Kidney epithelial cell (primary cell): ENCODE measurements at regions not wholly inside any gene's neighbourhood (a gene's known extent, or its start where the extent isn't known, plus 50 kb on each side); places are given as distances from the start of the nearest gene placed in this dataset.

Experiments used
- DNase-seq: peaks from one replicate; pipeline ENCODE4 v3.0.0-alpha.2; 2010; ENCODE audit warnings: low read depth
- H3K27me3 ChIP-seq: 2 replicates; pipeline ENCODE4 v1.6.0; 2011; ENCODE audit warnings: low read length; ENCODE audit not compliant: control insufficient read depth, insufficient read depth
- H3K36me3 ChIP-seq: 2 replicates; pipeline ENCODE4 v1.5.1; 2011; ENCODE audit warnings: low read length; ENCODE audit not compliant: control insufficient read depth, insufficient read depth
- H3K4me3 ChIP-seq: 2 replicates; pipeline ENCODE4 v1.5.1; 2011; ENCODE audit warnings: low read depth, mild to moderate bottlenecking, control low read depth, low read length
- TF ChIP-seq, protein P1 (sequence below): IDR thresholded peaks from 2 replicates; pipeline ENCODE4 v1.5.1; 2011; ENCODE audit warnings: mild to moderate bottlenecking, moderate library complexity, low read length, control low read depth, inconsistent platforms; ENCODE audit not compliant: insufficient read depth, poor library complexity, severe bottlenecking

DNA sequence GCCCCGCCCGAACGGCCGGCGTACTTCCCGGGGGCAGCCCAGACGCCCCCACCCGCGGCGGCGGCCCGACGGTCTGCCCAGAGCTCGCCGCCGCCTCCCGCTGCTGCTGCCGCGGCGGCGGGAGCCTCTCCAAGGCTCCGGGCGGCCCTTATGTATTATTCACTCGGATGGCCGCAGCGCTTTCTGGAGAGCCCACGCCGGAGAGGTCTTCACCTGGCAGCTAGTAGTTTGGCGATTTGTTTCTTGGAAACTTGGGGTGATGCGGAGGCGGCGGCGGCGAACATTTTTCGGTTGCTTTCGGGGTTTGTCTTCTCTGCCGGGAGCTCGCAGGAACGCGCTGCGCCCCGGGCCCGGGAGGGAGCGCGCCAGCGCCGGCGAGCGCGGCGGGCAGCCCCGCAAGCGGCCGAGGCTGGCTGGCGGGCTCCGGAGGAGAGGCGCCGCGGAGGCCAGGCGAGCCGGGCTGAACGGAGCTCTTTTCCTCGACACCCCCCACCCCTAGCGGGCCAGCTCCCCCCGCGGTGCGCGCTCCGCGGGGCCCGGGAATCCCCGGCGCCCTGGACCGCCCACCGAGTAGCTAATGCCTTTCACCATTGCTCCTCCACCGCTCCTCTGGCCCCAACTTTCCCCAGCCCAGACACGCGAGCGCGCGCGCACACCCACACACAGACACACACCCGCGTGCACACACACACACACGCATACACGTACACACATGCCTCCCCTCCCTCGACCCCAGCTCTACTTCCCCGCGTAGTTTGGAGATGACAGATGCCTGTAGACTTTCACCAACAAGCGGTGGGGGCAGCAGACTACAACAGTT, 113.5 kb downstream of the DHX15 start:
- Histone ChIP-seq H3K27me3 (peaks cover 9% of the 10 kb centered on the region), H3K4me3 (peak overlapping the region; percentile 60), H3K36me3 (no peaks in the 10 kb centered on the region)
- DNase-seq: no peak
- TF ChIP-seq, protein P1, sequence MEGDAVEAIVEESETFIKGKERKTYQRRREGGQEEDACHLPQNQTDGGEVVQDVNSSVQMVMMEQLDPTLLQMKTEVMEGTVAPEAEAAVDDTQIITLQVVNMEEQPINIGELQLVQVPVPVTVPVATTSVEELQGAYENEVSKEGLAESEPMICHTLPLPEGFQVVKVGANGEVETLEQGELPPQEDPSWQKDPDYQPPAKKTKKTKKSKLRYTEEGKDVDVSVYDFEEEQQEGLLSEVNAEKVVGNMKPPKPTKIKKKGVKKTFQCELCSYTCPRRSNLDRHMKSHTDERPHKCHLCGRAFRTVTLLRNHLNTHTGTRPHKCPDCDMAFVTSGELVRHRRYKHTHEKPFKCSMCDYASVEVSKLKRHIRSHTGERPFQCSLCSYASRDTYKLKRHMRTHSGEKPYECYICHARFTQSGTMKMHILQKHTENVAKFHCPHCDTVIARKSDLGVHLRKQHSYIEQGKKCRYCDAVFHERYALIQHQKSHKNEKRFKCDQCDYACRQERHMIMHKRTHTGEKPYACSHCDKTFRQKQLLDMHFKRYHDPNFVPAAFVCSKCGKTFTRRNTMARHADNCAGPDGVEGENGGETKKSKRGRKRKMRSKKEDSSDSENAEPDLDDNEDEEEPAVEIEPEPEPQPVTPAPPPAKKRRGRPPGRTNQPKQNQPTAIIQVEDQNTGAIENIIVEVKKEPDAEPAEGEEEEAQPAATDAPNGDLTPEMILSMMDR: peak; percentile 12

DNA sequence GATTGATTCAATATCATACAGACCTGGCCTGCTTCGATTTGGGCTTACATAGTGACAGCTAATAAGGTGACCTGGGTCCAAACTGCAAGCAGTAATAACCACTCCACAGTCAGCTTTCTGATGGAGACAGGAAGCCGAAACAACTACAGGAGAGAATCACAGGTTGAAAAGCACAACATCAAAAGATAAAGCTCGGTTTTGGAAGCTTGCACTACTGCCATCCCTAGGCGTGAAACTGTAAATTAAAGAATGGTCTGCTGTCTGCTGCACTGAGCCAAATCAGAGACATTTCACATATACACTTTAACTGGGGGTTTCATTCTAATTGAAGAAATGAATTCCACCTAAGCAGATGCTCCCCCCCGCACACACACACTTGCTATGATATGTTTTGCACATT, 116.3 kb downstream of the DHX15 start:
- no peaks in the 10 kb centered on the region for H3K36me3 ChIP-seq
- no peak for DNase-seq
- TF ChIP-seq, protein P1: no peak
- peaks cover 9% of the 10 kb centered on the region for H3K27me3 ChIP-seq
- H3K4me3 ChIP-seq: no peak overlapping the region

DNA sequence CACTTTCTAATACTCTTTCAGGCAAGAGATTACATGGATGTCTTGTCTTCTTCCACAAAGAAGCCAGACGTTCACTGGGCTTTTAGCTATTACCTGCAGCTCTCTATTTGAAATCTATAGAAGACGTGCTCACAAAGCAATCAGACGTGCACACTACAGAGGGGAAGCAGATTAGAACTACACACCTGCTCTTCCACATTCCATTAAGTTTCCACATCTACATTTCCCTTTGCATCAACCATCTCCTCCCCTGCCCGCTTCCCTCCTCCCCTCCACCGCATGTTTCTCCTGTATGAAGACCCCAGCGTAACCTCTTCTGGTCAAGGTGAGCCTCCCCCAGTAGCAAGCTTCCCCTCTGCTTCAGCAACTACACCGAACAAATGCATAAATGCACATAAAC, 119.8 kb downstream of the DHX15 start:
- TF ChIP-seq, protein P1: no peak
- Histone ChIP-seq H3K4me3 (no peak overlapping the region), H3K36me3 (no peaks in the 10 kb centered on the region), H3K27me3 (peaks cover 5% of the 10 kb centered on the region)
- DNase-seq: no peak

DNA sequence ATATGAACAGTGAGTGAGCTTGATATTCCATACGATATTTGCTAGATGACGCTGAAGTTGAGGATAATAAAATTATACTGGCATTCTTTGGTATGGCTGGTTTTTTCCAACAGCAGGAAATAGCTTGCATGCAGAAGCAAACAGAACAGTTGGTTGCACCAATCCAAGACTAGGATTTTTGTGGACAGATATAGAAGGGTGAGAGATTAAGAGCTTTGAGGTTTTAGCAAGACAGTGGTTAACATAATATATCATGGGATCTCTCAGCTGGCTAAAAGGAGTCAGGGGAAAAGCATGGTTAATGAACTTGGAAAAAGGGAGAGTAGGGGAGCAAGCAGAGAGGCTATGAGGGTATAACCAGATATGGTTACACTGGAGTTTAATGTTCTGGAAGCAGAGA, 127.9 kb downstream of the DHX15 start:
- no peaks in the 10 kb centered on the region for H3K27me3 ChIP-seq
- TF ChIP-seq, protein P1: no peak
- no peaks in the 10 kb centered on the region for H3K36me3 ChIP-seq
- no peak for DNase-seq
- H3K4me3 ChIP-seq: no peak overlapping the region

DNA sequence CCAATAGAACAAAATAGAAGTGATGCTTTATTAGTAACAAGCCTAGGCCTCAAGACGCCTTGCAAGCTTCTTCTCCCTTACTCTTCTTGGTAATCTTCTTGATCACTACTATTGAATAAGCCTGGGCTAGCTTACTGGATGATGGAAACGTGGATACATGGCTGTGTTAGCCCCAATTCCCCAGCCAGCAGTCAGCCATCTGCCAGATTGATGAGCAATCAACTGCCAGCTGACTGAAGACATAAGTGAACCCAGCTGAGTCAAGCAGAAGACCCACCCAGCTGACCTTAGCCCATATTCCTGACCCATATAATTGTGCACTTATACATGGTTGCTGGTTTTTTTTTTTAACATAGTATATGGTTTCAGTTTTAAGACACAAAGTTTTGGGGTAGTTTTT, 130.4 kb downstream of the DHX15 start:
- TF ChIP-seq, protein P1: no peak
- DNase-seq: no peak
- no peaks in the 10 kb centered on the region for H3K36me3 ChIP-seq
- no peaks in the 10 kb centered on the region for H3K27me3 ChIP-seq
- no peak overlapping the region for H3K4me3 ChIP-seq

DNA sequence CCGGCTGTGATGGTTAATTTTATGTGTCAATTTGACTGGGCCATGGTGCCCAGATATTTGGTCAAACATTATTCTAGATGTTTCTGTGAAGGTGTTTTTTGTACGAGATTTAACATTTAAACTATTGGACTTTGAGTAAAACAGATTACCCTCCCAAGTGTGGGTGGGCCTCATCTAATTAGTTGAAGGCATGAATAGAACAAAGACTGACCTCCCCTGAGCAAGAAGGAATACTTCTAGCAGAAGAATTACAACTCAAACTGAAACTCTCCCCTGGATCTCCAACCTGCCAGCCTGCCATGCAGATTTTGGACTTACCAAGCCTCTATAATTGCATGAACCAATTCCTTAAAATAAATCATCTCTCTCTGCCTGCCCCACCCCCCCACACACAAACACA, 132.5 kb downstream of the DHX15 start:
- TF ChIP-seq, protein P1: no peak
- H3K36me3 ChIP-seq: no peaks in the 10 kb centered on the region
- DNase-seq: no peak

More for the DNA sequence above, 132.5 kb downstream of the DHX15 start:
- no peaks in the 10 kb centered on the region for H3K27me3 ChIP-seq
- H3K4me3 ChIP-seq: no peak overlapping the region
